Hepatocyte (in vitro differentiated cells): ENCODE measurements at regions not wholly inside any gene's neighbourhood (a gene's known extent, or its start where the extent isn't known, plus 50 kb on each side); places are given as distances from the start of the nearest gene placed in this dataset.
"Not testable (repeated sequence)": the region's sequence is repeated elsewhere in the genome, so short reads cannot be mapped to it uniquely, and the experiment has no call there.

Experiments used
- DNase-seq: peaks from one replicate; pipeline ENCODE4 v3.0.0-alpha.2; 2016; ENCODE audit warnings: low spot score
- H2AFZ ChIP-seq: fragments of 200-600 bp; sonication (generic); 2 replicates; pipeline ENCODE4 v1.6.0; 2016; ENCODE audit warnings: antibody characterized with exemption, mild to moderate bottlenecking
- H3K27ac ChIP-seq: fragments of 200-600 bp; sonication (generic); 2 replicates; pipeline ENCODE4 v1.5.1; 2016; ENCODE audit warnings: mild to moderate bottlenecking
- H3K27me3 ChIP-seq: fragments of 200-600 bp; sonication (generic); 2 replicates; pipeline ENCODE4 v1.6.1; 2016
- H3K36me3 ChIP-seq: fragments of 200-600 bp; sonication (generic); replicated peaks from 2 replicates; pipeline ENCODE4 v1.5.1; 2016; ENCODE audit warnings: low read depth; ENCODE audit not compliant: insufficient read depth
- H3K4me1 ChIP-seq: fragments of 200-600 bp; sonication (generic); 2 replicates; pipeline ENCODE4 v1.5.1; 2016; ENCODE audit warnings: mild to moderate bottlenecking, moderate library complexity; ENCODE audit not compliant: insufficient read depth
- H3K4me2 ChIP-seq: fragments of 200-600 bp; sonication (generic); 2 replicates; pipeline ENCODE4 v1.6.0; 2016
- H3K4me3 ChIP-seq: fragments of 200-600 bp; sonication (generic); 2 replicates; pipeline ENCODE4 v1.5.1; 2016; ENCODE audit warnings: mild to moderate bottlenecking
- H3K79me2 ChIP-seq: fragments of 200-600 bp; sonication (generic); 2 replicates; pipeline ENCODE4 v1.6.0; 2017; ENCODE audit warnings: mild to moderate bottlenecking
- H3K9me2 ChIP-seq: fragments of 200-600 bp; sonication (generic); replicated peaks from 2 replicates; pipeline ENCODE4 v1.6.0; 2017; ENCODE audit warnings: mild to moderate bottlenecking; ENCODE audit not compliant: insufficient read depth
- H3K9me3 ChIP-seq: fragments of 200-600 bp; sonication (generic); 2 replicates; pipeline ENCODE4 v1.5.1; 2016; ENCODE audit warnings: low read depth, mild to moderate bottlenecking
- H4K20me1 ChIP-seq: fragments of 200-600 bp; sonication (generic); 2 replicates; pipeline ENCODE4 v1.6.0; 2016; ENCODE audit warnings: mild to moderate bottlenecking; ENCODE audit not compliant: insufficient read depth, poor library complexity, severe bottlenecking
- EZH2 ChIP-seq: fragments of 200-600 bp; sonication (generic); IDR thresholded peaks from 2 replicates; pipeline ENCODE4 v1.6.1; 2016; ENCODE audit warnings: antibody characterized with exemption, mild to moderate bottlenecking, borderline replicate concordance
- EZH2phosphoT487 ChIP-seq: fragments of 200-600 bp; sonication (generic); IDR thresholded peaks from one replicate; pipeline ENCODE4 v1.6.1; 2018; ENCODE audit warnings: antibody characterized with exemption, mild to moderate bottlenecking, low read depth, moderate library complexity; ENCODE audit not compliant: unreplicated experiment, severe bottlenecking
- WGBS: methylation state at CpG from one replicate; pipeline ENCODE4 v1.1.6; 2016; ENCODE audit warnings: low lambda C conversion rate; ENCODE audit errors: missing lambda C conversion rate; 5-methylcytosine and 5-hydroxymethylcytosine counted together
- TF ChIP-seq, protein P1 (sequence below): fragments of 200-600 bp; sonication (generic); IDR thresholded peaks from 2 replicates; pipeline ENCODE4 v1.5.1; 2016; ENCODE audit warnings: antibody characterized with exemption, mild to moderate bottlenecking; ENCODE audit not compliant: poor library complexity

DNA sequence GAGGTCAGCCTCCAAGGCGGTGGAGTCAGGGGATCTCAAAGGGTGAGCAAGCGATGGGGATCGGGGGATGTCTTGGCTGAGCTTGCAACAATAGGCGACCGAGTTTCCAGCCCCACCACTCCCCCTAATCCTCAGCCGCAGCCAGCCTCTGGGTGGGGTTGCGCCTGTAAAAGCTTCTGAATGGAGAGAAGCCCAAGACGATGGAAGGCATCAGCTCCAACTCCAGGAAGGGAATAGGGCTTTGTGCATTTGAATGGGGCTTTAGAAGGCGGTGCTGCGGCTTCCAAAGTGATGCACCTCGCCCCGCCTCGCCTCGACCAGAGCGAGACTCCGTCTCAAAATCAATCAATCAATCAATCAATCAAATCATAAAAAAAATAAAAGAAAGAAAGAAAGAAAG lies 1946.4 kb upstream of the DEFB115 start:
- not testable (repeated sequence) for H4K20me1 ChIP-seq, H3K79me2 ChIP-seq, H3K9me3 ChIP-seq, H3K27ac ChIP-seq, H3K36me3 ChIP-seq, H3K4me1 ChIP-seq, H3K4me2 ChIP-seq, H3K4me3 ChIP-seq, DNase-seq, H3K27me3 ChIP-seq, H2AFZ ChIP-seq, H3K9me2 ChIP-seq
- WGBS, result 84% methylated on average over 16 of the region's 16 CpGs

- not testable (repeated sequence) for H3K4me2 ChIP-seq, DNase-seq, H3K4me3 ChIP-seq, H2AFZ ChIP-seq, H3K79me2 ChIP-seq, H3K9me2 ChIP-seq, H3K36me3 ChIP-seq, H3K27me3 ChIP-seq, H3K4me1 ChIP-seq, H3K9me3 ChIP-seq, H4K20me1 ChIP-seq, H3K27ac ChIP-seq
- WGBS, result 64% methylated on average over 8 of the region's 8 CpGs
Measured at GRCh38 chr20:29312679-29313078, 1944.8 kb upstream of the DEFB115 start.

DNA sequence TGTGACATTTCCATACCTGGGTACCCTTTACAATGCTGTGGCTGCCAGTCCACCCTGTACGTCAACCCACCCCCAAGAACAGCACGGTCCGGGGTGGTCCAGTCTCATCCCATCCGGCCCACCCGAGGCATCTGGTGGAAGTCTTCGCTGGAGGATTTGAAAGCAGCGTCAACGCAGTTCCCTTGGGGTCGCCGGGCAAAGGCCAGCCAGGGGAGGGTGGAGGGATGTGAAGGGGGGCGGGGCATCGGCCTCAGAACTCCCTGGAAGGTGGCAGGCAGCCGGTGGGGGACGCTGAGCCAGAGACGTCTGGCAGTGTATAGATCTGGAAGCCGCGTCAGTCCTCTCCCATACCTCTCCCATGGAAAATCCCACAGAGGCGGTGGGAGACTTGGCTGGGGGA lies 1944.0 kb upstream of the DEFB115 start:
- Histone ChIP-seq H3K27ac (no peak overlapping the region), H3K79me2 (no peaks in the 10 kb centered on the region), H3K9me3 (no peaks in the 10 kb centered on the region), H3K36me3 (no peaks in the 10 kb centered on the region), H2AFZ (no peak overlapping the region), H3K4me2 (no peak overlapping the region), H4K20me1 (no peaks in the 10 kb centered on the region), H3K4me1 (no peaks in the 10 kb centered on the region), H3K4me3 (no peak overlapping the region), H3K27me3 (no peaks in the 10 kb centered on the region), H3K9me2 (no peaks in the 10 kb centered on the region)
- TF ChIP-seq EZH2phosphoT487 (no peak), EZH2 (no peak)
- TF ChIP-seq, protein P1, sequence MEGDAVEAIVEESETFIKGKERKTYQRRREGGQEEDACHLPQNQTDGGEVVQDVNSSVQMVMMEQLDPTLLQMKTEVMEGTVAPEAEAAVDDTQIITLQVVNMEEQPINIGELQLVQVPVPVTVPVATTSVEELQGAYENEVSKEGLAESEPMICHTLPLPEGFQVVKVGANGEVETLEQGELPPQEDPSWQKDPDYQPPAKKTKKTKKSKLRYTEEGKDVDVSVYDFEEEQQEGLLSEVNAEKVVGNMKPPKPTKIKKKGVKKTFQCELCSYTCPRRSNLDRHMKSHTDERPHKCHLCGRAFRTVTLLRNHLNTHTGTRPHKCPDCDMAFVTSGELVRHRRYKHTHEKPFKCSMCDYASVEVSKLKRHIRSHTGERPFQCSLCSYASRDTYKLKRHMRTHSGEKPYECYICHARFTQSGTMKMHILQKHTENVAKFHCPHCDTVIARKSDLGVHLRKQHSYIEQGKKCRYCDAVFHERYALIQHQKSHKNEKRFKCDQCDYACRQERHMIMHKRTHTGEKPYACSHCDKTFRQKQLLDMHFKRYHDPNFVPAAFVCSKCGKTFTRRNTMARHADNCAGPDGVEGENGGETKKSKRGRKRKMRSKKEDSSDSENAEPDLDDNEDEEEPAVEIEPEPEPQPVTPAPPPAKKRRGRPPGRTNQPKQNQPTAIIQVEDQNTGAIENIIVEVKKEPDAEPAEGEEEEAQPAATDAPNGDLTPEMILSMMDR, result no peak
- 78% methylated on average over 18 of the region's 18 CpGs for WGBS
- no peak for DNase-seq

GRCh38 chr20:29314294-29314693 lies 1943.2 kb upstream of the DEFB115 start:
- H3K4me3 ChIP-seq, result no peak overlapping the region
- TF ChIP-seq EZH2 (no peak), EZH2phosphoT487 (no peak)
- TF ChIP-seq, protein P1, result no peak
- H3K4me2 ChIP-seq, result no peak overlapping the region
- H4K20me1 ChIP-seq, result no peaks in the 10 kb centered on the region
- no peaks in the 10 kb centered on the region for H3K27me3 ChIP-seq
- DNase-seq, result no peak
- H3K9me3 ChIP-seq, result no peaks in the 10 kb centered on the region
- H3K36me3 ChIP-seq, result no peaks in the 10 kb centered on the region
- no peaks in the 10 kb centered on the region for H3K4me1 ChIP-seq
- H2AFZ ChIP-seq, result no peak overlapping the region
- H3K79me2 ChIP-seq, result no peaks in the 10 kb centered on the region
- H3K27ac ChIP-seq, result no peak overlapping the region
- no peaks in the 10 kb centered on the region for H3K9me2 ChIP-seq
- 75% methylated on average over 6 of the region's 6 CpGs for WGBS

DNA sequence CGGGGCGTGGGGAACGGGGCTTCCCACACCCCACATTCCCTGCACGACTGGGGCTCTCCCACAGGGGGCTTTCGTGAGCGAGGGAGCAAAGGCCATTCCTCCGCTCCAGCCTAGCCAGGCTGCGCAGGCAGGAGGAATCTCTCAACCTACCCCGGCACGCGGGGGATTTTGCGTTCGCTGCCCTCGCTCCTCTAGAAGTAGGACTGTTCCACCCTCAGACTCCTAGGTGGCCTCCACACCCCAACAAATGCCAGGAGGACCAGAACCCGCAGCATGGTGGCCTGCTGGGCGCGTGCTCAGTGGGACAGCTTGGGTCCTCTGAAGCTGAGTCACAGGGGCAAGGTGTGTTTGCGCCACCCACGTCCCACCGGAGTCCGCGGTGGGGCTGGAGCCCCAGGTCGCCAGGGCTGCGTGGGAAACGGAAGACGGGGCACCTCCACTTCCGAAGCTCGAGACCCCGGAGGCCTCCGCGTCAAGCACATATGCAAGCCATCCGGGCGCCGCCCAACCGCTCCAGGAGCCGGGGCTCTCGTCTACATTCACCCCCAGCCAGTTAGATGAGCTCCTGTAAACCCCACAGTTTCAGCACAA lies 1938.5 kb upstream of the DEFB115 start:
- H3K79me2 ChIP-seq, result no peaks in the 10 kb centered on the region
- no peaks in the 10 kb centered on the region for H3K36me3 ChIP-seq
- H3K27me3 ChIP-seq, result no peaks in the 10 kb centered on the region
- H3K4me1 ChIP-seq, result no peaks in the 10 kb centered on the region
- 80% methylated on average over 32 of the region's 37 CpGs for WGBS
- TF ChIP-seq, protein P1, result no peak
- no peak for TF ChIP-seq EZH2phosphoT487
- no peak for TF ChIP-seq EZH2
- no peak for DNase-seq
- no peaks in the 10 kb centered on the region for H4K20me1 ChIP-seq
- H3K9me3 ChIP-seq, result no peaks in the 10 kb centered on the region
- no peak overlapping the region for H3K27ac ChIP-seq
- H2AFZ ChIP-seq, result no peak overlapping the region
- H3K4me2 ChIP-seq, result no peak overlapping the region
- H3K9me2 ChIP-seq, result no peaks in the 10 kb centered on the region
- no peak overlapping the region for H3K4me3 ChIP-seq
